Heart right ventricle (tissue), 16 donors: ENCODE measurements at regions not wholly inside any gene's neighbourhood (a gene's known extent, or its start where the extent isn't known, plus 50 kb on each side); places are given as distances from the start of the nearest gene placed in this dataset.

Experiments used
- ATAC-seq, 8 donors: fragments of 200-7000 bp; cut with Tn5 transposase; one replicate each; pipeline ENCODE4 v1.9.1; 2020; ENCODE audit warnings: mild to moderate bottlenecking in 8 of 8, moderate library complexity in 8 of 8, moderate number of reproducible peaks in 1 of 8
- DNase-seq, 2 donors: peaks; one replicate each; pipeline ENCODE4 v3.0.0-alpha.2; 2020
- H3K27ac ChIP-seq, 10 donors: fragments of 200-600 bp; sonication (generic) in 2 of 10; one replicate each; pipeline versions ENCODE4 v1.5.0 to v1.8.0; 2020 to 2022; ENCODE audit warnings: mild to moderate bottlenecking in 3 of 10
- H3K27me3 ChIP-seq, 7 donors: fragments of 200-600 bp; one replicate each; pipeline ENCODE4 v1.8.0; 2021 to 2022; ENCODE audit warnings: mild to moderate bottlenecking in 2 of 7
- H3K36me3 ChIP-seq, 9 donors: fragments of 200-600 bp; sonication (generic) in 1 of 9; one replicate each; pipeline versions ENCODE4 v1.5.0 to v1.8.0; 2020 to 2022; ENCODE audit warnings: mild to moderate bottlenecking in 2 of 9
- H3K4me1 ChIP-seq, 9 donors: fragments of 200-600 bp; sonication (generic) in 1 of 9; one replicate each; pipeline versions ENCODE4 v1.5.0 to v1.8.0; 2020 to 2022; ENCODE audit warnings: mild to moderate bottlenecking in 4 of 9
- H3K4me3 ChIP-seq, 10 donors: fragments of 200-600 bp; sonication (generic) in 2 of 10; one replicate each; pipeline versions ENCODE4 v1.5.0 to v1.8.0; 2020 to 2022; ENCODE audit warnings: mild to moderate bottlenecking in 7 of 10, moderate library complexity in 2 of 10
- H3K9me3 ChIP-seq, 11 donors: fragments of 200-600 bp in 10 of 11; sonication (generic) in 2 of 11; one replicate each; pipeline versions ENCODE4 v1.5.0 to v1.8.0; 2013 to 2022; ENCODE audit warnings: mild to moderate bottlenecking in 2 of 11, control low read depth in 1 of 11, moderate library complexity in 1 of 11
- WGBS, 2 donors: extraction: QIAGEN DNeasy Blood & Tissue Kit; methylation state at CpG; one replicate each; pipeline ENCODE4 v1.1.7; 2013; ENCODE audit warnings: inconsistent platforms in 1 of 2; 5-methylcytosine and 5-hydroxymethylcytosine counted together
- intact Hi-C, 10 donors: fragments of 100-400 bp; cut with DNase I; formaldehyde crosslinking; loops; one replicate each; pipeline versions ENCODE4 v1.11.1 to v1.14.2; 2022
- TF ChIP-seq, protein P1 (sequence below), 9 donors: fragments of 200-600 bp; sonication (generic) in 2 of 9; IDR thresholded peaks; one replicate each; pipeline versions ENCODE4 v1.5.0 to v1.8.0; 2021 to 2022; ENCODE audit warnings: antibody characterized with exemption in 9 of 9, mild to moderate bottlenecking in 5 of 9, moderate library complexity in 1 of 9
- donor health status: Arrhythmogenic right ventricular cardiomyopathy.
- donor health status: ischemic (EF 13 %, LVEDD 7.1; RV severe dilation, severe dysfunction).
- donor health status: healthy with polysubstance abuse.
- donor health status: DM: no; HTN: yes; CAD: no.
- donor health status: DM: no; HTN: no; CAD: no.
- donor health status: ischemic (EF 25% LVEDD 6.9; RV normal size, moderate dysfunction).
- donor health status: ischemic (EF 25% LVEDD 5.7; RV mildly dilated, moderate dysfunction).
- donor health status: healthy.
- donor health status: DM: yes; HTN: yes; CAD: no.
- donor health status: Ischemic cardiomyopathy.
- donor health status: ischemic (EF 35%, LVEDD 5.7; RV mildly dilated, moderate dysfunction).
- donor health status: nonischemic (EF 11% LVEDD 7.7; RV severe dilation, severe dysfunction).
- donor health status: DM: yes; HTN: yes; CAD: no.
- donor health status: PGD.
- donor health status: ischemic (EF 29% LVEDD 5.4; RV normal size, mild dysfunction).
- donor health status: nonischemic (EF 23%, LVEDD 6.1; RV moderate dilation, normal function).

DNA sequence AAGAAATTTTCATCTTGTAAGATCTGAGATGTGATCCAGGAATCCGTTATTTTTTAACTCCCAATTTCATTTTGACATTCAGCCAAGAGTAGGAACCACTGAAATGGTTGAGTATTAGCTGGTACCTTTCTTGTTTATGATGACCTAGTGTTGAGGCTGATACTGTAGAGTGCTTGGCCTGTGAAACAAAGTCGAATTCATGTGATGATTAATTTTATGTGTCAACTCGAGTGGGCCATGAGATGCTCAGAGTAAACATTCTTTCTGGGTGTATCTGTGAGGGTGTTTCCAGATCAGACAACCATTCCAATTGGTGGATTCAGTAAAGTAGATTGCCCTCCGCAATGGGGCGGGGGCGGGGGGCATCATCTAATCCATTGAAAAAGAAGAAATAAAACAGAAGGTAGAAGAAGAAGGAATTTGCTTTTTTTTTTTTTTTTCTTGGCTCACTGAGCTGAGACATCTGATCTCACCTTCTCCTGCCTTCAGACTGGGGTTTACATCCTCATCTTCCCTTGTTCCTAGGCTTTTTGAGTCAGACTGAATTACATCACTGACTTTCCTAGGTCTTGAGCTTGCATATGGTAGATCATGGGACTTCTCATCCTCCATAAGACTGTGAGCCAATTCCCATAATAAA is 264.6 kb upstream of the KCNJ16 start:
- ATAC-seq: no peak
- Histone ChIP-seq H3K27me3 (no peaks in the 10 kb centered on the region), H3K4me1 (no peaks in the 10 kb centered on the region), H3K4me3 (no peak overlapping the region), H3K36me3 (no peaks in the 10 kb centered on the region), H3K27ac (no peak overlapping the region), H3K9me3 (no peaks in the 10 kb centered on the region)
- DNase-seq: no peak
- WGBS, 2 donors: 87 to 90% methylated on average over 6 of the region's 6 CpGs
- intact Hi-C loops: no loop called here
- TF ChIP-seq, protein P1, sequence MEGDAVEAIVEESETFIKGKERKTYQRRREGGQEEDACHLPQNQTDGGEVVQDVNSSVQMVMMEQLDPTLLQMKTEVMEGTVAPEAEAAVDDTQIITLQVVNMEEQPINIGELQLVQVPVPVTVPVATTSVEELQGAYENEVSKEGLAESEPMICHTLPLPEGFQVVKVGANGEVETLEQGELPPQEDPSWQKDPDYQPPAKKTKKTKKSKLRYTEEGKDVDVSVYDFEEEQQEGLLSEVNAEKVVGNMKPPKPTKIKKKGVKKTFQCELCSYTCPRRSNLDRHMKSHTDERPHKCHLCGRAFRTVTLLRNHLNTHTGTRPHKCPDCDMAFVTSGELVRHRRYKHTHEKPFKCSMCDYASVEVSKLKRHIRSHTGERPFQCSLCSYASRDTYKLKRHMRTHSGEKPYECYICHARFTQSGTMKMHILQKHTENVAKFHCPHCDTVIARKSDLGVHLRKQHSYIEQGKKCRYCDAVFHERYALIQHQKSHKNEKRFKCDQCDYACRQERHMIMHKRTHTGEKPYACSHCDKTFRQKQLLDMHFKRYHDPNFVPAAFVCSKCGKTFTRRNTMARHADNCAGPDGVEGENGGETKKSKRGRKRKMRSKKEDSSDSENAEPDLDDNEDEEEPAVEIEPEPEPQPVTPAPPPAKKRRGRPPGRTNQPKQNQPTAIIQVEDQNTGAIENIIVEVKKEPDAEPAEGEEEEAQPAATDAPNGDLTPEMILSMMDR (IDR thresholded peaks at IDR 0.05): no peak

- Histone ChIP-seq H3K36me3 (no peaks in the 10 kb centered on the region), H3K9me3 (no peaks in the 10 kb centered on the region), H3K4me3 (no peak overlapping the region), H3K27ac (no peak overlapping the region), H3K4me1 (no peaks in the 10 kb centered on the region), H3K27me3 (no peaks in the 10 kb centered on the region)
- WGBS, 2 donors: 87 to 94% methylated on average over 4 of the region's 4 CpGs
- TF ChIP-seq, protein P1 (IDR thresholded peaks at IDR 0.05): no peak
- DNase-seq: no peak
- intact Hi-C loops: no loop called here
- ATAC-seq: no peak
Measured at GRCh38 chr17:69812240-69812837, 262.7 kb upstream of the KCNJ16 start.

DNA sequence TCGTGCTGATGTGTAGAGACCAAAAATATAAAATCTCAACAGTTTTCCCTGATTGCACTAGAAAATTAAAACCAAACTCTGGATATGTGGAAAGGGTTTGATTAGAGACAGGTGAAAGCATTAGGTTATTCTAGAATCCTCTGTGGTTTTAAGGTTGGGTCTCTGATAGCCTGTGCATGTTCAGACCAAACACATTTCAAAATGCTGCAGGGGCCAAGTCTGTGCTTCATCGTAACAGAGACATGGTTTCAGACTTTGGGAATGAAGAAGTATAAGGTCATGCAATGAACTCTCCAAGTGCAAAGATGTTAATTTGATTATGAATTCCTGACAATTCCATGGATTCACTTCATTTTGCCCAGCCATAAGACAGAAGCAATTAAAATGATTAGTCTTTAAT is 261.0 kb upstream of the KCNJ16 start:
- Histone ChIP-seq H3K27me3 (no peaks in the 10 kb centered on the region), H3K27ac (no peak overlapping the region), H3K9me3 (no peaks in the 10 kb centered on the region), H3K4me1 (peaks cover 0 to 5% (median 0%) of the 10 kb centered on the region in 9 donors), H3K4me3 (no peak overlapping the region), H3K36me3 (no peaks in the 10 kb centered on the region)
- TF ChIP-seq, protein P1 (IDR thresholded peaks at IDR 0.05): no peak
- 83 to 89% methylated on average over 2 of the region's 2 CpGs for WGBS, 2 donors
- no peak for ATAC-seq
- DNase-seq: no peak
- intact Hi-C loops: no loop called here

- H3K4me1 ChIP-seq: peaks cover 0 to 6% (median 0%) of the 10 kb centered on the region in 9 donors
- no peak overlapping the region for H3K4me3 ChIP-seq
- TF ChIP-seq, protein P1 (IDR thresholded peaks at IDR 0.05): no peak
- no peak for ATAC-seq
- no peaks in the 10 kb centered on the region for H3K9me3 ChIP-seq
- intact Hi-C loops: no loop called here
- WGBS, 2 donors: 54 to 60% methylated on average over 4 of the region's 4 CpGs
- no peaks in the 10 kb centered on the region for H3K36me3 ChIP-seq
- no peak for DNase-seq
- H3K27ac ChIP-seq: no peak overlapping the region
- H3K27me3 ChIP-seq: no peaks in the 10 kb centered on the region
Measured at GRCh38 chr17:69815406-69815805, 259.6 kb upstream of the KCNJ16 start.
